Cardiac muscle cell (in vitro differentiated cells and primary cell): ENCODE measurements at regions not wholly inside any gene's neighbourhood (a gene's known extent, or its start where the extent isn't known, plus 50 kb on each side); places are given as distances from the start of the nearest gene placed in this dataset.

Experiments
- DNase-seq, 2 donors: peaks; one replicate each; pipeline versions ENCODE4 v3.0.0 to v3.0.0-alpha.2; 2010 to 2017; ENCODE audit warnings: low read depth in 1 of 2, low spot score in 1 of 2
- H3K27ac ChIP-seq: fragments of 200-600 bp; sonication (generic); 2 replicates; pipeline ENCODE4 v1.5.1; 2016
- H3K27me3 ChIP-seq: fragments of 200-600 bp; sonication (generic); 2 replicates; pipeline ENCODE4 v1.6.0; 2016; ENCODE audit warnings: control low read depth
- H3K36me3 ChIP-seq: fragments of 200-600 bp; sonication (generic); 2 replicates; pipeline ENCODE4 v1.5.1; 2016; ENCODE audit warnings: control low read depth
- H3K4me1 ChIP-seq: fragments of 200-600 bp; sonication (generic); 2 replicates; pipeline ENCODE4 v1.8.1; 2017; ENCODE audit warnings: low read depth, mild to moderate bottlenecking, mixed run types
- H3K4me3 ChIP-seq: fragments of 200-600 bp; sonication (generic); 2 replicates; pipeline ENCODE4 v1.5.1; 2016; ENCODE audit warnings: mild to moderate bottlenecking
- H3K9me3 ChIP-seq: fragments of 200-600 bp; sonication (generic); 2 replicates; pipeline ENCODE4 v1.5.1; 2017; ENCODE audit warnings: low read depth, mild to moderate bottlenecking, control low read depth
- CTCF ChIP-seq: IDR thresholded peaks from 2 replicates; pipeline ENCODE4 v1.5.1; 2012; ENCODE audit warnings: low read depth, mild to moderate bottlenecking, low read length

- DNase-seq = no peak
- peaks cover 5% of the 10 kb centered on the region for H3K27me3 ChIP-seq
- no peaks in the 10 kb centered on the region for H3K9me3 ChIP-seq
- H3K36me3 ChIP-seq = no peaks in the 10 kb centered on the region
- peaks cover 16% of the 10 kb centered on the region for H3K4me1 ChIP-seq
- TF ChIP-seq CTCF = no peak
- no peak overlapping the region for H3K4me3 ChIP-seq
- H3K27ac ChIP-seq = no peak overlapping the region
These were observed 425.3 kb downstream of the ZNF521 start for GRCh38 chr18:24926649-24927048.

DNA sequence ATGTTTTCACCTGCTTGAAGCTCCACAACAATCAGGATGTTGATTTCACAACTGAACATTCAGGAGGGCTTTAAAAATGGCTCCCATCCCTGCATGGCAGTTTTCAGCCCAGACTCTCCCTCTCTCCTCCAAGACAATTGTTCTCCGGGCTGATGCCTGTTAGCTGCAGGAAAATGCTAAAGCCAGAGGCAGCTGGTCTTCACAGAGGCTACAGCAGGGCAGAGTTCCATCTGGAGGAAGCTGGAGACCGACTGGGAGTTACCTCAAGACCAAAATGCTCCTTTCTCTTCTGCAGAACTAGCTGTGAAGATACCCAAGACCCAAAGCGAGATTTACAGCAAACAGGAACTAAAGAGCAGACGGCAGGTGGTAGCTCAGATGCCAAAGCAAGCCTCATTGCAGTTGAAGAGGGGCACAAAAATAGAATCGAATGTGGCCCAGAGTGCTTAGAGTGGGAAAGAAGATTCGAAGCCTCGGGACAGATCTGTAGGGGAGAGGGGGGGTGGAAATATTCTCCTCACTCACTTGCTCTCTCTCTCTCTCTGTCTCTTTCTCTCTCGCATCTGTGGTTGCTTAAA, 423.6 kb downstream of the ZNF521 start:
- Histone ChIP-seq H3K36me3 (no peaks in the 10 kb centered on the region), H3K4me1 (peaks cover 13% of the 10 kb centered on the region), H3K9me3 (no peaks in the 10 kb centered on the region), H3K27ac (no peak overlapping the region), H3K27me3 (peaks cover 5% of the 10 kb centered on the region), H3K4me3 (no peak overlapping the region)
- no peak for DNase-seq
- no peak for TF ChIP-seq CTCF

DNA sequence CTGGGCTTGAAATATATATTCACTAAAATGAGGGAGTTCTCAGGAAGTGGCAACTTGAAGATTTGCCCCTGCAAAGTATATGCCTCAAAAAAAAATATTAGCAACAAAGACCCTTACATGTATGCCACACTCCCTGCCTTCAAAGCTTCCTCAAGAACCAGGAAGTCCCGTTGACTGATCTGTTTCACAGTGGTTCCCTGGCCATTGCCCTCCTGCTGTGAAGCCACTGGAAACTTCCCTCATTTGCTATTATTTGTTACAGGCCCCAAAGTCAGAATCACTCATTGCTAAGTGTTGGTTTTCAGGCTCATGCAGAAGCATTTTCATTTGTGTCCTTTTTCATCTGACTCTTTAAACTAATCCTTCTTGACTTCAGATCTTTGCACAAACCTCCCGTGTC, 421.5 kb downstream of the ZNF521 start:
- no peak for DNase-seq
- no peak for TF ChIP-seq CTCF

GRCh38 chr18:24930971-24931370, 421.0 kb downstream of the ZNF521 start:
- Histone ChIP-seq H3K4me1 (peaks cover 13% of the 10 kb centered on the region), H3K4me3 (no peak overlapping the region), H3K9me3 (no peaks in the 10 kb centered on the region), H3K27me3 (peaks cover 5% of the 10 kb centered on the region), H3K36me3 (no peaks in the 10 kb centered on the region), H3K27ac (no peak overlapping the region)
- no peak for DNase-seq
- no peak for TF ChIP-seq CTCF

More for the DNA sequence above, 421.5 kb downstream of the ZNF521 start:
- Histone ChIP-seq H3K27me3 (peaks cover 5% of the 10 kb centered on the region), H3K4me1 (peaks cover 13% of the 10 kb centered on the region), H3K4me3 (no peak overlapping the region), H3K9me3 (no peaks in the 10 kb centered on the region), H3K36me3 (no peaks in the 10 kb centered on the region), H3K27ac (no peak overlapping the region)

DNA sequence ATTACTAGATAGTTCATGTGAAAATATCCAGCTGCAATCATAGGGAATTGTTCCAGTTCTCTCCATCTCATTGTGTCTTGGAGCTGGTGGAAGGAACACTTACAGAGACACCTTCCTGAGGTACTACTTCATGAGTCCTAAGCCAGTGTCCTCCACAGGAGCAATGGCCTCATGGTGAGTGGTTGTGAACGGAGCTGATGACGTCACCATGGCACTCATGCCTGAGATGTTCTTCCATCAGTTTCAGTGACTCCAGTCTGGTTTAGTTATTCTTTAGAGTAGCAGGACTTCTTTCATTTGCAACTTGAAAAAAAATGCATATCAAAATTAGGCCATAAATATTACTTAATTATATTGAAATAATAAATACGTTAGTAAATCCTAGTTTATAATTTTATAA, 418.6 kb downstream of the ZNF521 start:
- no peaks in the 10 kb centered on the region for H3K27me3 ChIP-seq
- DNase-seq = no peak
- H3K27ac ChIP-seq = no peak overlapping the region
- H3K4me1 ChIP-seq = peaks cover 9% of the 10 kb centered on the region
- no peak for TF ChIP-seq CTCF
- H3K4me3 ChIP-seq = no peak overlapping the region
- no peaks in the 10 kb centered on the region for H3K9me3 ChIP-seq
- no peaks in the 10 kb centered on the region for H3K36me3 ChIP-seq
